K562 (cell line): ENCODE measurements at regions not wholly inside any gene's neighbourhood (a gene's known extent, or its start where the extent isn't known, plus 50 kb on each side); places are given as distances from the start of the nearest gene placed in this dataset.

Experiments used
- ATAC-seq: fragments of 200-7000 bp; cut with Tn5 transposase; 3 replicates; pipeline ENCODE4 v1.9.1; 2020; ENCODE audit warnings: moderate library complexity
- BruUV-seq: library from RNA; stranded (reverse); fragments of 400-500 nt; replicated peaks from 2 replicates; lab custom pipeline; 2021; lab: Mats Ljungman, UMichigan
- CTCF ChIA-PET: fragments of 300-600 bp; formaldehyde crosslinking; extraction: SDS; loops from one replicate; lab custom pipeline; 2021; ENCODE audit warnings: low intra/inter-chr PET ratio; lab: Yijun Ruan, JAX
- POLR2A ChIA-PET: fragments of 300-600, 350-650 bp; sonication (Branson Sonifier 250); formaldehyde crosslinking; extraction: SDS; loops from one replicate; lab custom pipeline; 2021; ENCODE audit warnings: antibody characterized with exemption, inconsistent platforms; lab: Yijun Ruan, JAX
- DNase-seq, 4 experiments: peaks; one replicate each; pipeline versions ENCODE4 v3.0.0 to v3.0.0-alpha.2; 2011 to 2018; ENCODE audit warnings: low spot score in 3 of 4, mixed read lengths in 3 of 4; ENCODE audit errors: extremely low read depth in 1 of 4
- FAIRE-seq: peaks from 2 replicates; lab custom pipeline; 2011; peaks lifted over from hg19 to GRCh38; lab: Jason Lieb, UNC
- H2AFZ ChIP-seq: 2 replicates; pipeline ENCODE4 v1.6.0; 2011; ENCODE audit warnings: low read depth, low read length, control low read depth, inconsistent platforms
- H3K27ac ChIP-seq: fragments of 200-600 bp; 3 replicates; pipeline ENCODE4 v1.8.0; 2011; ENCODE audit warnings: low read depth, mild to moderate bottlenecking, control low read depth, inconsistent platforms, low read length, moderate library complexity, mixed read lengths; ENCODE audit errors: extremely low read depth
- H3K27me3 ChIP-seq, 2 experiments: fragments of 300-600 bp in 1 of 2; 2 replicates in 1 of 2; 3 replicates in 1 of 2; pipeline versions ENCODE4 v1.6.0 to v1.8.0; 2011; ENCODE audit warnings: inconsistent platforms in 2 of 2, low read length in 2 of 2, mild to moderate bottlenecking in 1 of 2, mixed read lengths in 1 of 2, moderate library complexity in 1 of 2; ENCODE audit not compliant: control insufficient read depth in 2 of 2, insufficient read depth in 2 of 2
- H3K36me3 ChIP-seq: fragments of 300-600 bp; 3 replicates; pipeline ENCODE4 v1.8.0; 2011; ENCODE audit warnings: mild to moderate bottlenecking, low read length, inconsistent platforms; ENCODE audit not compliant: control insufficient read depth, insufficient read depth
- H3K4me1 ChIP-seq, 2 experiments: fragments of 200-600 bp in 1 of 2; replicated peaks in 1 of 2; 2 replicates in 1 of 2; 3 replicates in 1 of 2; pipeline versions ENCODE4 v1.5.1 to v1.8.0; 2011; ENCODE audit warnings: inconsistent platforms in 2 of 2, low read length in 2 of 2, mild to moderate bottlenecking in 1 of 2, mixed read lengths in 1 of 2, moderate library complexity in 1 of 2; ENCODE audit not compliant: control insufficient read depth in 2 of 2, insufficient read depth in 2 of 2
- H3K4me2 ChIP-seq: 2 replicates; pipeline ENCODE4 v1.6.1; 2011; ENCODE audit warnings: low read length, control low read depth, inconsistent platforms, mixed read lengths; ENCODE audit not compliant: insufficient read depth
- H3K4me3 ChIP-seq: fragments of 200-600 bp; sonication (generic), shearing (Covaris generic); 2 replicates; pipeline ENCODE4 v1.5.1; 2016; ENCODE audit warnings: control low read depth, inconsistent platforms
- H3K79me2 ChIP-seq: fragments of 200-600 bp; 3 replicates; pipeline ENCODE4 v1.8.0; 2011; ENCODE audit warnings: low read length, inconsistent platforms; ENCODE audit not compliant: control insufficient read depth, insufficient read depth
- H3K9ac ChIP-seq, 2 experiments: 2 replicates each; pipeline versions ENCODE4 v1.6.0 to v1.6.1; 2011; ENCODE audit warnings: low read depth in 2 of 2, low read length in 2 of 2, control low read depth in 1 of 2, inconsistent platforms in 1 of 2, mild to moderate bottlenecking in 1 of 2, mixed read lengths in 1 of 2; ENCODE audit not compliant: insufficient read depth in 1 of 2
- H3K9me1 ChIP-seq: one replicate; pipeline ENCODE4 v1.6.0; 2011; ENCODE audit warnings: inconsistent platforms, mild to moderate bottlenecking, low read length, moderate library complexity; ENCODE audit not compliant: control insufficient read depth, insufficient read depth
- H3K9me3 ChIP-seq: replicated peaks from 2 replicates; pipeline ENCODE4 v1.5.1; 2011; ENCODE audit warnings: low read depth, low read length, inconsistent platforms; ENCODE audit not compliant: control insufficient read depth, insufficient read depth
- H4K20me1 ChIP-seq: replicated peaks from 2 replicates; pipeline ENCODE4 v1.6.1; 2011; ENCODE audit warnings: low read length, inconsistent platforms, mixed read lengths; ENCODE audit not compliant: control insufficient read depth, insufficient read depth
- IFI16 ChIP-seq: fragments of 250-450 bp; sonication (Bioruptor Pico); IDR thresholded peaks from 2 replicates; pipeline ENCODE4 v2.1.2; 2022; ENCODE audit warnings: mild to moderate bottlenecking, inconsistent platforms
- KDM4B ChIP-seq, 2 experiments: fragments of 450-650 bp in 1 of 2; sonication (generic) in 1 of 2; IDR thresholded peaks; 2 replicates each; pipeline ENCODE4 v1.6.1; 2016 to 2017; ENCODE audit warnings: borderline replicate concordance in 2 of 2, antibody characterized with exemption in 1 of 2, low read depth in 1 of 2, mild to moderate bottlenecking in 1 of 2
- MTF1 ChIP-seq: fragments of 250-450 bp; sonication (Bioruptor Pico); IDR thresholded peaks from 2 replicates; pipeline ENCODE4 v1.9.0; 2021; ENCODE audit warnings: moderate library complexity, mild to moderate bottlenecking, inconsistent platforms, borderline replicate concordance
- MYBL2 ChIP-seq, 2 experiments: fragments of 450-650 bp in 1 of 2; sonication (generic) in 1 of 2; formaldehyde crosslinking in 1 of 2; IDR thresholded peaks; 2 replicates each; pipeline versions ENCODE4 v1.6.1 to v1.8.1; 2017 to 2022; ENCODE audit warnings: borderline replicate concordance in 1 of 2, inconsistent platforms in 1 of 2, low read depth in 1 of 2, mild to moderate bottlenecking in 1 of 2, missing genetic modification reagents in 1 of 2, moderate library complexity in 1 of 2
- PTRF ChIP-seq: fragments of 450-650 bp; IDR thresholded peaks from 2 replicates; pipeline ENCODE4 v1.6.1; 2016; ENCODE audit warnings: mild to moderate bottlenecking, missing genetic modification characterization, missing compliant biosample characterization
- ZC3H11A ChIP-seq: IDR thresholded peaks from 2 replicates; pipeline ENCODE4 v1.6.1; 2012; ENCODE audit warnings: low read depth, low read length, improper control_type of control experiment
- ZNF224 ChIP-seq: sonication (generic); formaldehyde crosslinking; IDR thresholded peaks from 2 replicates; pipeline ENCODE4 v1.8.0; 2022; ENCODE audit warnings: mild to moderate bottlenecking, missing genetic modification reagents
- WGBS: fragments of 100-300 bp; shearing (Covaris generic); methylation state at CpG from one replicate; pipeline ENCODE4 v1.1.6; 2016; ENCODE audit warnings: low coverage, mixed read lengths; ENCODE audit not compliant: insufficient coverage; ENCODE audit errors: missing lambda C conversion rate; 5-methylcytosine and 5-hydroxymethylcytosine counted together
- in situ Hi-C: fragments of 300-500 bp; cut with MboI; formaldehyde crosslinking; loops from 4 replicates; pipeline ENCODE4 v1.15.0; 2018; ENCODE audit warnings: inconsistent platforms, mixed read lengths
- intact Hi-C: fragments of 100-400 bp; cut with micrococcal nuclease; formaldehyde crosslinking; loops from 2 replicates; pipeline ENCODE4 v1.14.2; 2022
- TF ChIP-seq, protein P1 (sequence below): sonication (generic); formaldehyde crosslinking; IDR thresholded peaks from 2 replicates; pipeline ENCODE4 v1.8.1; 2023; ENCODE audit warnings: mild to moderate bottlenecking, missing genetic modification reagents, moderate library complexity
- TF ChIP-seq, protein P2 (sequence below): fragments of 450-650 bp; IDR thresholded peaks from 2 replicates; pipeline ENCODE4 v1.6.1; 2016; ENCODE audit warnings: antibody characterized with exemption

DNA sequence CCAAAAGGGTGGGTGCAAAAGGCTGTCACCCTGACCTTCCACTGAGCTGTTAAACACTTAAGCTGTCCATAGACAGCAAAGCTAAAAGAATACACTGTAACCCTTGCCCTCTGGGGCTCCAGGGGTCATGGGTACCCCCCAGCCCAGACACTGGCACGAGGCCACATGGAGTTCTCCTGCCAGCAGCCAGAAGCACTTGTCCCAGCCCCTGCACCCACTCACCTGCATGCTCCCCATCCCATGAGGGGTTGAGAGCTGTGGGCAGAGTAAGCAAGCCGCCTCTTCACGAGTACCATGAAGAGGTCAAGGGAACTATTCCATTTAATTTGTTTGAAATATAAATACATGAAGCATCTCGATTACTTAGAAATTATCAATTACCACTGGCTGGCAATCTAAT, 867.1 kb upstream of the ZEB2 start:
- Histone ChIP-seq H3K36me3 (no peaks in the 10 kb centered on the region), H3K4me2 (no peak overlapping the region), H3K4me3 (no peak overlapping the region), H3K27me3 (no peaks in the 10 kb centered on the region), H2AFZ (no peak overlapping the region), H3K79me2 (no peaks in the 10 kb centered on the region), H3K9me1 (no peaks in the 10 kb centered on the region), H4K20me1 (no peaks in the 10 kb centered on the region), H3K4me1 (no peaks in the 10 kb centered on the region), H3K9ac (no peak overlapping the region), H3K27ac (no peak overlapping the region), H3K9me3 (no peaks in the 10 kb centered on the region)
- TF ChIP-seq PTRF (tag) (no peak), IFI16 (no peak), KDM4B (IDR thresholded peaks at IDR 0.05; ENCODE audit: borderline replicate concordance in 2 of 2, low read depth in 1 of 2) (no peak), ZC3H11A (no peak), MTF1 (CRISPR knock-in tag) (no peak), MYBL2 (IDR thresholded peaks at IDR 0.05; ENCODE audit: low read depth) (no peak), MYBL2 (CRISPR knock-in tag; IDR thresholded peaks at IDR 0.05; ENCODE audit: borderline replicate concordance) (no peak), ZNF224 (CRISPR knock-in tag) (no peak)
- TF ChIP-seq, protein P1, sequence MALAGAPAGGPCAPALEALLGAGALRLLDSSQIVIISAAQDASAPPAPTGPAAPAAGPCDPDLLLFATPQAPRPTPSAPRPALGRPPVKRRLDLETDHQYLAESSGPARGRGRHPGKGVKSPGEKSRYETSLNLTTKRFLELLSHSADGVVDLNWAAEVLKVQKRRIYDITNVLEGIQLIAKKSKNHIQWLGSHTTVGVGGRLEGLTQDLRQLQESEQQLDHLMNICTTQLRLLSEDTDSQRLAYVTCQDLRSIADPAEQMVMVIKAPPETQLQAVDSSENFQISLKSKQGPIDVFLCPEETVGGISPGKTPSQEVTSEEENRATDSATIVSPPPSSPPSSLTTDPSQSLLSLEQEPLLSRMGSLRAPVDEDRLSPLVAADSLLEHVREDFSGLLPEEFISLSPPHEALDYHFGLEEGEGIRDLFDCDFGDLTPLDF (CRISPR knock-in tag) = no peak
- TF ChIP-seq, protein P2, sequence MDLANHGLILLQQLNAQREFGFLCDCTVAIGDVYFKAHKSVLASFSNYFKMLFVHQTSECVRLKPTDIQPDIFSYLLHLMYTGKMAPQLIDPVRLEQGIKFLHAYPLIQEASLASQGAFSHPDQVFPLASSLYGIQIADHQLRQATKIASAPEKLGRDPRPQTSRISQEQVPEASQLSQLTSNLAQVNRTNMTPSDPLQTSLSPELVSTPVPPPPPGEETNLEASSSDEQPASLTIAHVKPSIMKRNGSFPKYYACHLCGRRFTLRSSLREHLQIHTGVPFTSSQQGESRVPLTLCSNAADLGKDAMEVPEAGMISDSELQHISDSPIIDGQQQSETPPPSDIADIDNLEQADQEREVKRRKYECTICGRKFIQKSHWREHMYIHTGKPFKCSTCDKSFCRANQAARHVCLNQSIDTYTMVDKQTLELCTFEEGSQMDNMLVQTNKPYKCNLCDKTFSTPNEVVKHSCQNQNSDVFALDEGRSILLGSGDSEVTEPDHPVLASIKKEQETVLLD = no peak
- POLR2A ChIA-PET = interaction anchor here (0.7 kb wide), 1 partner anchor 868 kb away, joined by 3 read pairs; no protein-coding TSS in a partner anchor
- BruUV-seq = no TSS peak
- no peak for ATAC-seq
- no peak for FAIRE-seq
- 22% methylated on average over 4 of the region's 4 CpGs for WGBS
- in situ Hi-C loops = no loop called here
- DNase-seq = no peak
- CTCF ChIA-PET = no interaction called here
- intact Hi-C loops = no loop called here
